Astrocyte (in vitro differentiated cells and primary cell): ENCODE measurements at regions not wholly inside any gene's neighbourhood (a gene's known extent, or its start where the extent isn't known, plus 50 kb on each side); places are given as distances from the start of the nearest gene placed in this dataset.

ENCODE experiments used
- CTCF ChIP-seq: IDR thresholded peaks from 2 replicates; pipeline ENCODE4 v1.5.1; 2011; ENCODE audit warnings: low read depth, mild to moderate bottlenecking, inconsistent platforms, low read length, moderate library complexity; ENCODE audit not compliant: insufficient read depth
- EZH2 ChIP-seq: IDR thresholded peaks from 2 replicates; pipeline ENCODE4 v1.6.1; 2012; ENCODE audit warnings: mild to moderate bottlenecking, low read length, inconsistent platforms; ENCODE audit not compliant: insufficient read depth

GRCh38 chr10:110415809-110416208 lies 81.9 kb upstream of the DUSP5 start:
- TF ChIP-seq EZH2 = no peak
- no peak for TF ChIP-seq CTCF
